SK-N-SH treated with all-trans-retinoic acid at 6 μM for 48 hours (cell line): ENCODE measurements at regions not wholly inside any gene's neighbourhood (a gene's known extent, or its start where the extent isn't known, plus 50 kb on each side); places are given as distances from the start of the nearest gene placed in this dataset.

Experiments
- ARNTL ChIP-seq: fragments of 450-650 bp; formaldehyde crosslinking; IDR thresholded peaks from 2 replicates; pipeline ENCODE4 v1.5.0; 2020; ENCODE audit warnings: low read depth, mild to moderate bottlenecking, moderate library complexity, borderline replicate concordance
- CSDC2 ChIP-seq: fragments of 250-450 bp; sonication (Bioruptor Pico); IDR thresholded peaks from 2 replicates; pipeline ENCODE4 v1.5.0; 2020; ENCODE audit warnings: mild to moderate bottlenecking, moderate library complexity
- GLIS3 ChIP-seq: fragments of 250-450 bp; sonication (Bioruptor Pico); IDR thresholded peaks from 2 replicates; pipeline ENCODE4 v1.5.0; 2020; ENCODE audit warnings: mild to moderate bottlenecking, moderate library complexity
- OSR1 ChIP-seq: fragments of 250-450 bp; sonication (Bioruptor Pico); IDR thresholded peaks from 2 replicates; pipeline ENCODE4 v1.8.0; 2022; ENCODE audit warnings: moderate library complexity, mild to moderate bottlenecking, inconsistent platforms
- PPARA ChIP-seq: fragments of 250-450 bp; sonication (Bioruptor Pico); IDR thresholded peaks from 2 replicates; pipeline ENCODE4 v1.5.0; 2020; ENCODE audit warnings: mild to moderate bottlenecking, borderline replicate concordance
- RARB ChIP-seq: fragments of 250-450 bp; sonication (Bioruptor Pico); IDR thresholded peaks from 2 replicates; pipeline ENCODE4 v1.8.0; 2021; ENCODE audit warnings: mild to moderate bottlenecking, moderate library complexity
- TOX ChIP-seq: fragments of 250-450 bp; sonication (Bioruptor Pico); IDR thresholded peaks from 2 replicates; pipeline ENCODE4 v1.8.0; 2021; ENCODE audit warnings: mild to moderate bottlenecking, moderate library complexity, borderline replicate concordance
- ZC3H10 ChIP-seq: fragments of 250-450 bp; sonication (Bioruptor Pico); IDR thresholded peaks from 2 replicates; pipeline ENCODE4 v1.5.1; 2021; ENCODE audit warnings: mild to moderate bottlenecking, moderate library complexity
- ZFP3 ChIP-seq: fragments of 250-450 bp; sonication (Bioruptor Pico); IDR thresholded peaks from 2 replicates; pipeline ENCODE4 v1.5.0; 2020; ENCODE audit warnings: mild to moderate bottlenecking, moderate library complexity
- ZFP30 ChIP-seq: fragments of 450-650 bp; formaldehyde crosslinking; IDR thresholded peaks from 2 replicates; pipeline ENCODE4 v1.5.0; 2022; ENCODE audit warnings: mild to moderate bottlenecking, moderate library complexity
- TF ChIP-seq, protein P1 (sequence below): fragments of 250-450 bp; sonication (Bioruptor Pico); IDR thresholded peaks from 2 replicates; pipeline ENCODE4 v1.5.0; 2020; ENCODE audit warnings: mild to moderate bottlenecking, moderate library complexity
- TF ChIP-seq, protein P2 (sequence below): fragments of 250-450 bp; sonication (Bioruptor Pico); IDR thresholded peaks from 2 replicates; pipeline ENCODE4 v1.5.1; 2020; ENCODE audit warnings: low read depth, mild to moderate bottlenecking, moderate library complexity
- TF ChIP-seq, protein P3 (sequence below): fragments of 250-450 bp; sonication (Bioruptor Pico); IDR thresholded peaks from 2 replicates; pipeline ENCODE4 v1.8.0; 2021; ENCODE audit warnings: low read depth, mild to moderate bottlenecking, moderate library complexity, borderline replicate concordance
- TF ChIP-seq, protein P4 (sequence below): fragments of 250-450 bp; sonication (Bioruptor Pico); IDR thresholded peaks from 2 replicates; pipeline ENCODE4 v1.8.0; 2020; ENCODE audit warnings: mild to moderate bottlenecking, moderate library complexity, borderline replicate concordance

DNA sequence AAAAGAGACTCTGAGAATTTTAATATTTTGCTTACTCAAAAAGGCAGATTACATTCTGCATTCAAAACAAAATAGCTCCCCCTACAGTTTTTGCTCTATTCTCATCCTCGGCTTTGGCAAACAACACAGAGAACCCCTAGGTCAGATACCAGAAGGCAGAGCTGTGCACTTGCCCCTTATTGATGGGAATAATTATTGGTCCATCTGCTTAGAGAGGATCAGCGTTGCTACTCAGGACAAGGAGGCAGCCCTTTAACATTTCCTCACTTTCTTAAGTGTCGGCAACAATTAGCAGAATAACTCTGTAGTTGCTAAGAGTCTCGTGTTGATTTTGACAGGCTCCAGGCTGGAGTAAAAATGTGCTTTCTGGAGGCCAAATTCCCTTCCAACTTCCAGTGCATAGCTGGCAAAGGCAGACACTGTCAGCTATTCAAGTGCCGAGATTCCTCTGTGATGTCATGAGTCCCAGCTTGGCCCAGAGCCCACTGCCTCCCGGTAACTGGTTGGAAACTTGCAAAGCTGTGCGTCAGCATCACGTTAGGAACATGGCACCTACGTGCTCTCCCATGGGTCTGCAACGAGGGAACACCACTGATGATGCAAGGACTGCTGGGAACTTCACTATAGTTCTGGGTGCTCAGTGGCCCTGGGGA, 482.7 kb upstream of the ADAMTS9 start:
- TF ChIP-seq, protein P1, sequence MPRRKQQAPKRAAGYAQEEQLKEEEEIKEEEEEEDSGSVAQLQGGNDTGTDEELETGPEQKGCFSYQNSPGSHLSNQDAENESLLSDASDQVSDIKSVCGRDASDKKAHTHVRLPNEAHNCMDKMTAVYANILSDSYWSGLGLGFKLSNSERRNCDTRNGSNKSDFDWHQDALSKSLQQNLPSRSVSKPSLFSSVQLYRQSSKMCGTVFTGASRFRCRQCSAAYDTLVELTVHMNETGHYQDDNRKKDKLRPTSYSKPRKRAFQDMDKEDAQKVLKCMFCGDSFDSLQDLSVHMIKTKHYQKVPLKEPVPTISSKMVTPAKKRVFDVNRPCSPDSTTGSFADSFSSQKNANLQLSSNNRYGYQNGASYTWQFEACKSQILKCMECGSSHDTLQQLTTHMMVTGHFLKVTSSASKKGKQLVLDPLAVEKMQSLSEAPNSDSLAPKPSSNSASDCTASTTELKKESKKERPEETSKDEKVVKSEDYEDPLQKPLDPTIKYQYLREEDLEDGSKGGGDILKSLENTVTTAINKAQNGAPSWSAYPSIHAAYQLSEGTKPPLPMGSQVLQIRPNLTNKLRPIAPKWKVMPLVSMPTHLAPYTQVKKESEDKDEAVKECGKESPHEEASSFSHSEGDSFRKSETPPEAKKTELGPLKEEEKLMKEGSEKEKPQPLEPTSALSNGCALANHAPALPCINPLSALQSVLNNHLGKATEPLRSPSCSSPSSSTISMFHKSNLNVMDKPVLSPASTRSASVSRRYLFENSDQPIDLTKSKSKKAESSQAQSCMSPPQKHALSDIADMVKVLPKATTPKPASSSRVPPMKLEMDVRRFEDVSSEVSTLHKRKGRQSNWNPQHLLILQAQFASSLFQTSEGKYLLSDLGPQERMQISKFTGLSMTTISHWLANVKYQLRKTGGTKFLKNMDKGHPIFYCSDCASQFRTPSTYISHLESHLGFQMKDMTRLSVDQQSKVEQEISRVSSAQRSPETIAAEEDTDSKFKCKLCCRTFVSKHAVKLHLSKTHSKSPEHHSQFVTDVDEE (CRISPR knock-in tag), result no peak
- TF ChIP-seq, protein P2, sequence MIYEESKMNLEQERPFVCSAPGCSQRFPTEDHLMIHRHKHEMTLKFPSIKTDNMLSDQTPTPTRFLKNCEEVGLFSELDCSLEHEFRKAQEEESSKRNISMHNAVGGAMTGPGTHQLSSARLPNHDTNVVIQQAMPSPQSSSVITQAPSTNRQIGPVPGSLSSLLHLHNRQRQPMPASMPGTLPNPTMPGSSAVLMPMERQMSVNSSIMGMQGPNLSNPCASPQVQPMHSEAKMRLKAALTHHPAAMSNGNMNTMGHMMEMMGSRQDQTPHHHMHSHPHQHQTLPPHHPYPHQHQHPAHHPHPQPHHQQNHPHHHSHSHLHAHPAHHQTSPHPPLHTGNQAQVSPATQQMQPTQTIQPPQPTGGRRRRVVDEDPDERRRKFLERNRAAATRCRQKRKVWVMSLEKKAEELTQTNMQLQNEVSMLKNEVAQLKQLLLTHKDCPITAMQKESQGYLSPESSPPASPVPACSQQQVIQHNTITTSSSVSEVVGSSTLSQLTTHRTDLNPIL, result no peak
- TF ChIP-seq, protein P3, sequence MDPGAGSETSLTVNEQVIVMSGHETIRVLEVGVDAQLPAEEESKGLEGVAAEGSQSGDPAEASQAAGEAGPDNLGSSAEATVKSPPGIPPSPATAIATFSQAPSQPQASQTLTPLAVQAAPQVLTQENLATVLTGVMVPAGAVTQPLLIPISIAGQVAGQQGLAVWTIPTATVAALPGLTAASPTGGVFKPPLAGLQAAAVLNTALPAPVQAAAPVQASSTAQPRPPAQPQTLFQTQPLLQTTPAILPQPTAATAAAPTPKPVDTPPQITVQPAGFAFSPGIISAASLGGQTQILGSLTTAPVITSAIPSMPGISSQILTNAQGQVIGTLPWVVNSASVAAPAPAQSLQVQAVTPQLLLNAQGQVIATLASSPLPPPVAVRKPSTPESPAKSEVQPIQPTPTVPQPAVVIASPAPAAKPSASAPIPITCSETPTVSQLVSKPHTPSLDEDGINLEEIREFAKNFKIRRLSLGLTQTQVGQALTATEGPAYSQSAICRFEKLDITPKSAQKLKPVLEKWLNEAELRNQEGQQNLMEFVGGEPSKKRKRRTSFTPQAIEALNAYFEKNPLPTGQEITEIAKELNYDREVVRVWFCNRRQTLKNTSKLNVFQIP (CRISPR knock-in tag), result no peak
- TF ChIP-seq, protein P4, sequence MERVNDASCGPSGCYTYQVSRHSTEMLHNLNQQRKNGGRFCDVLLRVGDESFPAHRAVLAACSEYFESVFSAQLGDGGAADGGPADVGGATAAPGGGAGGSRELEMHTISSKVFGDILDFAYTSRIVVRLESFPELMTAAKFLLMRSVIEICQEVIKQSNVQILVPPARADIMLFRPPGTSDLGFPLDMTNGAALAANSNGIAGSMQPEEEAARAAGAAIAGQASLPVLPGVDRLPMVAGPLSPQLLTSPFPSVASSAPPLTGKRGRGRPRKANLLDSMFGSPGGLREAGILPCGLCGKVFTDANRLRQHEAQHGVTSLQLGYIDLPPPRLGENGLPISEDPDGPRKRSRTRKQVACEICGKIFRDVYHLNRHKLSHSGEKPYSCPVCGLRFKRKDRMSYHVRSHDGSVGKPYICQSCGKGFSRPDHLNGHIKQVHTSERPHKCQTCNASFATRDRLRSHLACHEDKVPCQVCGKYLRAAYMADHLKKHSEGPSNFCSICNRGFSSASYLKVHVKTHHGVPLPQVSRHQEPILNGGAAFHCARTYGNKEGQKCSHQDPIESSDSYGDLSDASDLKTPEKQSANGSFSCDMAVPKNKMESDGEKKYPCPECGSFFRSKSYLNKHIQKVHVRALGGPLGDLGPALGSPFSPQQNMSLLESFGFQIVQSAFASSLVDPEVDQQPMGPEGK (CRISPR knock-in tag), result no peak
- TF ChIP-seq ZC3H10, result peak; percentile 91
- TF ChIP-seq CSDC2, result no peak
- TF ChIP-seq TOX, result no peak; the same call in 1 of the 2 replicates
- no peak for TF ChIP-seq PPARA
- no peak for TF ChIP-seq ZFP3 (CRISPR knock-in tag)
- no peak for TF ChIP-seq RARB (CRISPR knock-in tag)
- TF ChIP-seq ZFP30, result no peak
- TF ChIP-seq OSR1 (CRISPR knock-in tag), result no peak
- no peak for TF ChIP-seq ARNTL
- TF ChIP-seq GLIS3, result no peak
